HG02885 (cell line): ENCODE measurements at regions not wholly inside any gene's neighbourhood (a gene's known extent, or its start where the extent isn't known, plus 50 kb on each side); places are given as distances from the start of the nearest gene placed in this dataset.
A peak's percentile ranks its signal among the peaks of the same experiment; 100 is the strongest.
"Not testable (repeated sequence)": the region's sequence is repeated elsewhere in the genome, so short reads cannot be mapped to it uniquely, and the experiment has no call there.

Experiments used
- ATAC-seq: cut with Tn5 transposase; IDR thresholded peaks from one replicate; pipeline ENCODE4 v1.9.1; 2021; ENCODE audit warnings: mild to moderate bottlenecking; ENCODE audit not compliant: unreplicated experiment, poor library complexity

- ATAC-seq = no peak
Measured at GRCh38 chr11:91272089-91272488, 952.5 kb upstream of the FAT3 start.

- not testable (repeated sequence) for ATAC-seq
Measured at GRCh38 chr11:91268512-91269295, 955.9 kb upstream of the FAT3 start.

GRCh38 chr11:91265946-91266345 lies 958.7 kb upstream of the FAT3 start:
- ATAC-seq = no peak

DNA sequence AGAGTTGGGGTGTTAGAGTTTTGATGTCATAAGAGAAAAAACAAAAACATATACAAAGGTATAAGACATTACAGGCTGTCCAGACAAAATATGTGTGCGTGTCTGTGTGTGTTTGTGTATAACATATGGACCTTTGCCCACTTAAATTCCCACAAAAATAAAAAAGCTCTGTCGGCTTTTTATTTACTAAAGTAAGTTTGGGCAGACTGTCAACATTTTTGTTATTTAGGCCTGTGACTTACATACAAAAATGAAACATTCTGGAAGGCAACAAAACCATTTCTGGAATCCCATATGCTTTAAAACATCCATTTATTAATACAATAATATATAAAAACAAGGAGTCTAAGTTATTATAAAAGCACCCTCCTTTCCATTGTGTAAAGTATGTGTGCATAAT lies 960.1 kb upstream of the FAT3 start:
- ATAC-seq = no peak

DNA sequence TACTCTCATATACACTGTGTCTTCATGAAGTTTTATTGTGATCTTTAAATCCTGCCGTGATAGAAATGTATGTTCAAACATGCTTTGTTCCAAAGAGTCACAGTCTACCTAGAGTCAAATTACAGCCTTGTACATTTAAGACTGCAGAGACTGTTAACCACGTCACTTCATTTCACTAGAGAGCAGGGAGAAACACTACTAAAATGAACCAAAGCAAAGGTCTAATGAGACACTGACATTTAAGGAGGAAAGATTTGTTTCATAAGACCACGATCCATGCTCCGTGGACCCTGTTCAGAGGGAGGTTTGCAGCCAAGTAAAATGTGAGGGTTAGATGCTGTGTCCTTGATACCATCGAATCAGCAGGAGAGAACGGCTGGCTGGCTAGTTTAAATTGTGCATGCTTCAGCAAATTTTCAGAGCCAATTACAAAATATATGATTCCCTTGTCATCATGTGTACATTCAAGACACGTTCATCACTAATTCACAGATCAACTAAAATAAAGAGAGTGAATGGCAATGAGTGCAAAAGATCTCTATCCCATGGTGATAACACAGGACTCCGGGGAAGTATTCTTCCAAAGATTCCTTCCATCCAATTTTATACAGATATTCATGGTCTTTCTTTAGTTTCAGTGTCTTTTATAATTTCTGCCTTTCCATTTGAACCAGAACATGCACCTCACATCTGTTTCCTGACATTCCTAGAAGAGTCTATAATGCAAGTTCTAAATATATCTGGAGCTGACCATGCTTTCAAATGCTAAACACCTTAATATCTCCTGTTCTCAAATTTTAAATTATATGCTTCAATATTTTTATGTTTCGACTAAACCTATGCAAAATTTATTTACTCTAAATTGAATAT lies 960.9 kb upstream of the FAT3 start:
- no peak for ATAC-seq

GRCh38 chr11:91261513-91261912 lies 963.1 kb upstream of the FAT3 start:
- no peak for ATAC-seq

DNA sequence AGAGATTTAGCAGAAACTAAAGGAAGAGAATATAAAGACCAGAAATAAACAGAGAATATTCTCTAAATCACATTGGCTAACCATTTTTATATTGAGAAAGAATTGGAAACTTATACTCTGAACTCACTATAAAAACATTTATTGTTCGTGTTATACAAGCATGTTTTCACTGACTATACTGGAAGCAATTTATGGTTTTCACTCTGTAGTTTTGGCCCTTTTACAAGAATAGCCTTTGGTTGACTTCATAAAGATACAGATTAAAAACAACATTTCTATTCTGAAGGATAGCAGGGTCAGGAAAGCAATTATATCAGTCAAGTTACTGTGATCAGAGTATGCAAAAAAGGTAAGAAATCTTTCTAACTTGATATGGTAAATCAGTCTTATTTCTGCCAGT lies 965.7 kb upstream of the FAT3 start:
- ATAC-seq = no peak

DNA sequence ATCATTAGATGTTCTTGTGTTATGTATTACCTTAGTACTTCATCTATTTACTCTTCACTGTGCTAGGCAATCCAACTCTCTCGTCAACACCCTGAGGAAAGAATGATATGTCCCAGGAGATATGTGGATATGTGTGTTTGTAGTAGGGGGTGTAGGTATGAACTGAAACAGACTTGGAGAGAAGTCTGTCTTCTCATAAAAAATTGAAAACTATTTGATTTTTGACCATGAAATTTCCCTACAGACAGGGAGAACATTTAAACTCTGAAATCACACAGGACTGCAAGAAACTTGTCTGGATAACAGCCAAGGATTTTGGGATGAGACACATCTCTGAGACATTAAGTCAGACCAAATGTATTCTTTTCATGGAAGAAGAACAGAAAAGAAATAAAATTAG lies 967.0 kb upstream of the FAT3 start:
- ATAC-seq = no peak

DNA sequence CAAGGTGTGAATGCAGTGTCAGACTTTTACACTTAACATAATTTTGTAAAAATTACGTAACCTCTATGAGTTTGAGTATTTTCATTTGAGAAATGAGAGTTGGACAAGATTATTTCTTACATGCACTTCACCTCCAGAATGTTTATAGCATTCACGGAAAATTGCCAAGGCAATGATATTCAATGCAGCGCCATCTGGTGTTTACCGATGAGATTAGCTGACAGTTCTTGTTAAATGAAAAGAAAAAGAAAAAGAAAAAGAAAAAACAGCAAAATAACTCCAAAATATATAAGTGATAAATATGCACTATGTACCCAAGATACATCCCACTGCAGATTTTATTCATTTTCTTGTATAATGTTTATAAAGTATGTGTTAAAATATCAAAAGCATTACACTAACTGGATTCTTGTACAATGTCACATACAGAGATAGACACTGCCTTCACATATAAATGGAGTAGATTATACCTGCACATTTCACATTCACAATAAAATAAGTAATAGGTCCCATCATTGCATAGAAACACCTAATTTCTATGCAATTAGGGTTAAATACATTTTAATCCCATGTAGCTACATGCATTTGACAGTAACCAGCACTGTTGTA lies 976.3 kb upstream of the FAT3 start:
- peak; percentile 70 for ATAC-seq

- ATAC-seq = no peak
Measured at GRCh38 chr11:91247009-91247735, 977.4 kb upstream of the FAT3 start.

DNA sequence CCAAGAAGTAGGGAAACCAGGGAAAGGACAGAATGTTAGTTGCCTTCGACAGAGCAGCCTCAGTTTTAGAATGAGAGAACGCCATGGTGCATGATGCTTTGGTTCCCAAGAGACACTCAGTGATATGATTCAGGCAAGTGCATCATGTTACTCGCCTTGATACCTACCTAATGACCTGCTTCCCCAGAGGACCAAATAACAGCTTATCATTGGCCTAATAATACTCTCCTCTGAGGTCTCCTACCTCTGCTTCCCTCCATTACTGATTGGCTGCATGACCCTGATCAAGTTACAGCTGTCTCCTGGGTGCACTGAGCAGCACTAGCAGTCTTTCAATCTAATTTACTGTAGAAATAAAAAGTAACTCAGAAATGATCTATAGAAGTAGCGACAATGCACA lies 979.7 kb upstream of the FAT3 start:
- no peak for ATAC-seq

GRCh38 chr11:91243630-91244029 lies 981.0 kb upstream of the FAT3 start:
- no peak for ATAC-seq

- no peak for ATAC-seq
Measured at GRCh38 chr11:91243051-91243450, 981.6 kb upstream of the FAT3 start.

DNA sequence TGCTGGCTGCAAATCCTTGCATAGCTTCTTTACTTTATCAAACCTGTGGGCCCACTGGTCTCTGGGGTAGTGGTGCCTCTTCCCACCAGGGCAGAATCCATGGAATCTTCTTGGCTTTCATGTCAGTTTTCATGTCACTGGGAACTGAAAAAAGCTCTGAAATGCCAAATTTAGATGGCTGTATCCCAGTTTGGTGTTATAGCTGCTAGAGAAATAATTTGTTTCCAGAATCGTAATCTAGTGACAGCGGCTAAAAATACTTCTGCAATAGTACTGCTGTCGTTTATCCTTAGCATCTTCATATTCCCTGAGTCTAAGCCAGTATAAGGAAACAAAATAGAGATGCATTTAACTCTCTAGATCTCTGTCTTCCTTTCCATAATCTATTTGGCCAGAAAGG lies 983.4 kb upstream of the FAT3 start:
- ATAC-seq = no peak

GRCh38 chr11:91239359-91239758 lies 985.3 kb upstream of the FAT3 start:
- ATAC-seq = no peak

- ATAC-seq = no peak
Measured at GRCh38 chr11:91231226-91231625, 993.4 kb upstream of the FAT3 start.

GRCh38 chr11:91230647-91231046 lies 994.0 kb upstream of the FAT3 start:
- ATAC-seq = no peak

DNA sequence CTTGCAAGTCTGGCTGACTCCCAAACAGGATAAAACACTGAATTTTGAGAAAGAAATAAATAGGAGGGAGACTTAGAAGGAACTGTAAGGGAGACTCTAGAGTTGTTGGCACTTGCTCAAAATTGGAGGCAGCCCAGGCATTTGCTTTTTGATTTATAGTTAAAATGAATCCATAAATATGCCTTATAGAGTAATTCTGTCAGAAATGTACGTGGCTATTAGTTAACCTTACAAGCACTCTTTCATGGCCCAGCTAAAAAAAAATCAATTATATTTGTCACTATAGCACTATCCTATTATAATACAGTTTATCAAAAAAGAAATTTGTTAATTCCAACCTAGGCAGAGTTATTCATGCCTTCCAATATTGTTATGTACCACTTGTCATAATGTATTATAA lies 1000.0 kb upstream of the CHORDC1 start:
- no peak for ATAC-seq

GRCh38 chr11:91220476-91221202 lies 997.8 kb upstream of the CHORDC1 start:
- ATAC-seq = no peak

DNA sequence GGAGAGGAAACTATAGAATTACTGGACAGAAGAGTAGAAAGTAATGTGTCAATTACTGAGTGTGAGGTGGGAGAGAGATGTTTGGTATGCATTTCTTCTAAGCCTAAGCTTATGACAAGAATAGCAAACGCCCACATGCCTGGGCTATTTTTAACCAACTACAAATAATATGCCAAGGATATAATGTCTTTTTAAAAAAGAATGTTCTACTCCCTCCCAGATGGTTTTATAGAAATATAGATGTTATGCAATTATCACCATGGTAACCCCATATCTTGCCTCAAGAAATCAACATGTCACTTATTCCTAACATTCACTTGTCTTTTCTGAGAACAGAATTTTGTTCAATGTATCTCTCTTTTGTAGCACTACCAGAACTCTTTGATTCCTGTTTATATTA lies 996.7 kb upstream of the CHORDC1 start:
- no peak for ATAC-seq
